HEK293T (cell line): ENCODE measurements at regions not wholly inside any gene's neighbourhood (a gene's known extent, or its start where the extent isn't known, plus 50 kb on each side); places are given as distances from the start of the nearest gene placed in this dataset.

Experiments used
- CTCF ChIA-PET: fragments of 350-600 bp; formaldehyde crosslinking; extraction: SDS; loops from one replicate; lab custom pipeline; 2021; ENCODE audit warnings: antibody characterized with exemption, inconsistent platforms; lab: Yijun Ruan, JAX
- POLR2A ChIA-PET: fragments of 350-600 bp; formaldehyde crosslinking; extraction: SDS; loops from one replicate; lab custom pipeline; 2020; ENCODE audit warnings: antibody characterized with exemption, inconsistent platforms; lab: Yijun Ruan, JAX
- DNase-seq: peaks from one replicate; pipeline ENCODE4 v3.0.0; 2012; ENCODE audit warnings: mixed read lengths; ENCODE audit errors: extremely low spot score
- ARNT ChIP-seq: fragments of 450-650 bp; IDR thresholded peaks from 2 replicates; pipeline ENCODE4 v1.6.1; 2017; ENCODE audit warnings: mild to moderate bottlenecking
- BHLHE40 ChIP-seq: fragments of 450-650 bp; IDR thresholded peaks from 2 replicates; pipeline ENCODE4 v1.6.1; 2016; ENCODE audit warnings: mild to moderate bottlenecking, moderate library complexity, borderline replicate concordance
- CTBP1 ChIP-seq: fragments of 450-650 bp; IDR thresholded peaks from 2 replicates; pipeline ENCODE4 v1.6.1; 2016; ENCODE audit warnings: borderline replicate concordance
- ELF4 ChIP-seq: fragments of 450-650 bp; IDR thresholded peaks from 2 replicates; pipeline ENCODE4 v1.6.1; 2017; ENCODE audit warnings: antibody characterized with exemption
- FOXA1 ChIP-seq: fragments of 450-650 bp; IDR thresholded peaks from 2 replicates; pipeline ENCODE4 v1.6.1; 2016; ENCODE audit warnings: mild to moderate bottlenecking
- FOXK2 ChIP-seq: fragments of 450-650 bp; IDR thresholded peaks from 2 replicates; pipeline ENCODE4 v1.6.1; 2016; ENCODE audit warnings: mild to moderate bottlenecking
- FOXM1 ChIP-seq: fragments of 450-650 bp; IDR thresholded peaks from 2 replicates; pipeline ENCODE4 v1.6.1; 2017; ENCODE audit warnings: mild to moderate bottlenecking, borderline replicate concordance
- HDGF ChIP-seq: fragments of 450-650 bp; IDR thresholded peaks from 2 replicates; pipeline ENCODE4 v1.6.1; 2017; ENCODE audit warnings: antibody characterized with exemption, borderline replicate concordance
- L3MBTL2 ChIP-seq: fragments of 450-650 bp; conservative IDR thresholded peaks from 2 replicates; pipeline ENCODE4 v1.6.1; 2016; ENCODE audit warnings: mild to moderate bottlenecking
- LEF1 ChIP-seq: fragments of 450-650 bp; IDR thresholded peaks from 2 replicates; pipeline ENCODE4 v1.6.1; 2017; ENCODE audit warnings: mild to moderate bottlenecking, borderline replicate concordance
- NFRKB ChIP-seq: fragments of 450-650 bp; IDR thresholded peaks from 2 replicates; pipeline ENCODE4 v1.6.1; 2016; ENCODE audit warnings: mild to moderate bottlenecking, moderate library complexity
- PKNOX1 ChIP-seq: fragments of 450-650 bp; IDR thresholded peaks from 2 replicates; pipeline ENCODE4 v1.6.1; 2016
- SP1 ChIP-seq: fragments of 450-650 bp; IDR thresholded peaks from 2 replicates; pipeline ENCODE4 v1.6.1; 2017
- SUZ12 ChIP-seq: fragments of 450-650 bp; IDR thresholded peaks from 2 replicates; pipeline ENCODE4 v1.6.1; 2016; ENCODE audit warnings: mild to moderate bottlenecking
- TARDBP ChIP-seq: fragments of 450-650 bp; IDR thresholded peaks from 2 replicates; pipeline ENCODE4 v1.6.1; 2016
- ZNF384 ChIP-seq: fragments of 450-650 bp; IDR thresholded peaks from 2 replicates; pipeline ENCODE4 v1.6.1; 2016

- CTCF ChIA-PET, result no interaction called here
These were observed 815.3 kb upstream of the HS6ST1 start for GRCh38 chr2:129133692-129134641.

GRCh38 chr2:129135017-129135416, 816.3 kb upstream of the HS6ST1 start:
- TF ChIP-seq SUZ12 (no peak), HDGF (no peak), CTBP1 (no peak), BHLHE40 (no peak), FOXA1 (no peak), TARDBP (no peak)
- CTCF ChIA-PET, result no interaction called here
- no peak for DNase-seq
- POLR2A ChIA-PET, result no interaction called here

More at GRCh38 chr2:129133692-129134641, 815.3 kb upstream of the HS6ST1 start:
- TF ChIP-seq FOXM1 (no peak), TARDBP (no peak), FOXA1 (no peak), ARNT (no peak), CTBP1 (no peak), SUZ12 (no peak), PKNOX1 (no peak), NFRKB (no peak), LEF1 (no peak), FOXK2 (no peak), ZNF384 (no peak), HDGF (no peak), ELF4 (no peak), BHLHE40 (no peak)
- DNase-seq, result no peak
- POLR2A ChIA-PET, result no interaction called here

- ChIA-PET POLR2A (no interaction called here), CTCF (no interaction called here)
- DNase-seq, result no peak
- TF ChIP-seq TARDBP (no peak), ARNT (no peak), HDGF (no peak), NFRKB (no peak), BHLHE40 (no peak), CTBP1 (no peak), FOXA1 (no peak), ZNF384 (no peak), PKNOX1 (no peak)
These were observed 820.7 kb upstream of the HS6ST1 start for GRCh38 chr2:129139380-129139779.

- ChIA-PET POLR2A (no interaction called here), CTCF (no interaction called here)
- DNase-seq, result no peak
- TF ChIP-seq L3MBTL2, result no peak
- TF ChIP-seq PKNOX1, result no peak
- TF ChIP-seq SP1, result no peak
- no peak for TF ChIP-seq FOXM1
- no peak for TF ChIP-seq TARDBP
- no peak for TF ChIP-seq HDGF
- TF ChIP-seq SUZ12, result no peak
- no peak for TF ChIP-seq NFRKB
- no peak for TF ChIP-seq ZNF384
- no peak for TF ChIP-seq ELF4
- no peak for TF ChIP-seq CTBP1
- TF ChIP-seq LEF1, result no peak
- no peak for TF ChIP-seq FOXA1
- no peak for TF ChIP-seq BHLHE40
- TF ChIP-seq ARNT, result no peak
These were observed 823.8 kb upstream of the HS6ST1 start for GRCh38 chr2:129142465-129142864.

GRCh38 chr2:129144082-129144791, 825.6 kb upstream of the HS6ST1 start:
- CTCF ChIA-PET, result no interaction called here
- POLR2A ChIA-PET, result no interaction called here
- no peak for DNase-seq
- no peak for TF ChIP-seq ARNT
- TF ChIP-seq CTBP1, result no peak

GRCh38 chr2:129152514-129152913, 827.0 kb upstream of the RAB6C start:
- no peak for TF ChIP-seq BHLHE40
- no peak for TF ChIP-seq L3MBTL2
- no peak for TF ChIP-seq SP1
- no peak for TF ChIP-seq SUZ12
- no peak for TF ChIP-seq ARNT
- TF ChIP-seq HDGF, result no peak
- no peak for TF ChIP-seq CTBP1
- no peak for DNase-seq
- CTCF ChIA-PET, result no interaction called here
- POLR2A ChIA-PET, result no interaction called here
